H1 (cell line): ENCODE measurements at regions not wholly inside any gene's neighbourhood (a gene's known extent, or its start where the extent isn't known, plus 50 kb on each side); places are given as distances from the start of the nearest gene placed in this dataset.

Experiments
- CTCF ChIA-PET: fragments of 300-600 bp; sonication (Branson Sonifier 250); formaldehyde crosslinking; loops from one replicate; lab custom pipeline; 2021; ENCODE audit not compliant: partially characterized antibody; lab: Charles Lee
- POLR2A ChIA-PET: fragments of 300-600 bp; sonication (Branson Sonifier 250); formaldehyde crosslinking; loops from one replicate; lab custom pipeline; 2021; ENCODE audit warnings: inconsistent platforms; ENCODE audit not compliant: partially characterized antibody; lab: Charles Lee
- DNase-seq, 2 experiments: peaks; one replicate each; pipeline versions ENCODE4 v3.0.0 to v3.0.0-alpha.2; 2010 to 2022; ENCODE audit warnings: low spot score in 2 of 2, low read depth in 1 of 2, mixed read lengths in 1 of 2
- FAIRE-seq: peaks from 2 replicates; lab custom pipeline; 2011; peaks lifted over from hg19 to GRCh38; lab: Jason Lieb, UNC
- H2AFZ ChIP-seq: 2 replicates; pipeline ENCODE4 v1.8.1; 2012; ENCODE audit warnings: low read length, inconsistent platforms
- H2AK5ac ChIP-seq: 2 replicates; pipeline ENCODE4 v1.6.1; 2013; ENCODE audit warnings: low read depth, low read length
- H2BK120ac ChIP-seq: replicated peaks from 2 replicates; pipeline ENCODE3; 2013; ENCODE audit warnings: low read depth, low read length, inconsistent platforms
- H2BK12ac ChIP-seq: 2 replicates; pipeline ENCODE4 v1.6.1; 2013; ENCODE audit warnings: low read depth, low read length
- H2BK15ac ChIP-seq: 2 replicates; pipeline ENCODE4 v1.6.1; 2013; ENCODE audit warnings: low read length
- H2BK20ac ChIP-seq: 2 replicates; pipeline ENCODE4 v1.6.1; 2013; ENCODE audit warnings: low read length
- H2BK5ac ChIP-seq: 2 replicates; pipeline ENCODE4 v1.6.1; 2013; ENCODE audit warnings: low read depth, low read length
- H3K14ac ChIP-seq: 2 replicates; pipeline ENCODE4 v1.6.1; 2013; ENCODE audit warnings: inconsistent platforms; ENCODE audit not compliant: insufficient read length
- H3K18ac ChIP-seq: 2 replicates; pipeline ENCODE4 v1.6.1; 2013; ENCODE audit warnings: low read length; ENCODE audit errors: extremely low read depth
- H3K23ac ChIP-seq: 2 replicates; pipeline ENCODE4 v1.6.1; 2013; ENCODE audit warnings: inconsistent platforms; ENCODE audit not compliant: insufficient read length
- H3K23me2 ChIP-seq: 2 replicates; pipeline ENCODE4 v1.6.1; 2013; ENCODE audit warnings: low read depth, low read length
- H3K27ac ChIP-seq: 2 replicates; pipeline ENCODE4 v1.6.1; 2011; ENCODE audit warnings: low read depth, low read length, inconsistent platforms
- H3K27me3 ChIP-seq, 4 experiments: replicated peaks in 1 of 4; 1 replicate in 1 of 4; 2 replicates in 3 of 4; pipeline versions ENCODE4 v1.6.1 to v1.8.1; 2011 to 2013; ENCODE audit warnings: low read length in 3 of 4, mild to moderate bottlenecking in 3 of 4, inconsistent platforms in 2 of 4, mixed read lengths in 2 of 4, moderate library complexity in 1 of 4; ENCODE audit not compliant: control insufficient read depth in 3 of 4, insufficient read depth in 3 of 4; ENCODE audit errors: extremely low read depth in 1 of 4
- H3K36me3 ChIP-seq, 4 experiments: 2 replicates each; pipeline versions ENCODE4 v1.6.1 to v1.8.1; 2011 to 2013; ENCODE audit warnings: mild to moderate bottlenecking in 4 of 4, low read length in 3 of 4, moderate library complexity in 2 of 4, control low read depth in 1 of 4, inconsistent platforms in 1 of 4; ENCODE audit not compliant: insufficient read depth in 4 of 4, control insufficient read depth in 2 of 4
- H3K4ac ChIP-seq: replicated peaks from 2 replicates; pipeline ENCODE3; 2013; ENCODE audit warnings: low read length, low read depth, mixed read lengths, inconsistent platforms; ENCODE audit not compliant: insufficient read length
- H3K4me1 ChIP-seq, 4 experiments: replicated peaks in 1 of 4; 1 replicate in 1 of 4; 2 replicates in 3 of 4; pipeline versions ENCODE4 v1.6.1 to v1.8.1; 2011 to 2013; ENCODE audit warnings: low read length in 3 of 4, inconsistent platforms in 2 of 4, mixed read lengths in 1 of 4; ENCODE audit not compliant: insufficient read depth in 4 of 4, control insufficient read depth in 3 of 4
- H3K4me2 ChIP-seq, 2 experiments: 2 replicates each; pipeline versions ENCODE4 v1.6.1 to v1.8.1; 2011 to 2013; ENCODE audit warnings: low read depth in 2 of 2, low read length in 2 of 2, control low read depth in 1 of 2, inconsistent platforms in 1 of 2, mild to moderate bottlenecking in 1 of 2; ENCODE audit not compliant: insufficient read depth in 1 of 2
- H3K4me3 ChIP-seq, 4 experiments: fragments of 200-600, 300-600 bp in 1 of 4; sonication (generic), shearing (Covaris generic), sonication (Bioruptor Twin) in 1 of 4; 2 replicates each; pipeline versions ENCODE4 v1.5.1 to v1.8.1; 2011 to 2016; ENCODE audit warnings: low read length in 4 of 4, low read depth in 3 of 4, control low read depth in 2 of 4, inconsistent platforms in 2 of 4, mild to moderate bottlenecking in 2 of 4, mixed read lengths in 1 of 4, moderate library complexity in 1 of 4; ENCODE audit not compliant: insufficient read depth in 2 of 4; ENCODE audit errors: extremely low read depth in 1 of 4
- H3K56ac ChIP-seq: replicated peaks from 2 replicates; pipeline ENCODE3; 2013; ENCODE audit warnings: low read depth, mild to moderate bottlenecking, mixed read lengths, low read length, inconsistent platforms; ENCODE audit not compliant: insufficient read length
- H3K79me1 ChIP-seq: 2 replicates; pipeline ENCODE4 v1.6.1; 2013; ENCODE audit warnings: low read depth, low read length, control low read depth
- H3K79me2 ChIP-seq, 2 experiments: 2 replicates each; pipeline versions ENCODE4 v1.6.1 to v1.8.1; 2012 to 2013; ENCODE audit warnings: low read length in 2 of 2, mild to moderate bottlenecking in 2 of 2, inconsistent platforms in 1 of 2; ENCODE audit not compliant: insufficient read depth in 2 of 2, control insufficient read depth in 1 of 2
- H3K9ac ChIP-seq, 4 experiments: replicated peaks in 1 of 4; 1 replicate in 1 of 4; 2 replicates in 3 of 4; pipeline versions ENCODE4 v1.6.1 to v1.8.1; 2011 to 2013; ENCODE audit warnings: low read depth in 3 of 4, low read length in 3 of 4, control low read depth in 2 of 4, mild to moderate bottlenecking in 2 of 4, moderate library complexity in 2 of 4, inconsistent platforms in 1 of 4; ENCODE audit errors: extremely low read depth in 1 of 4
- H3K9me3 ChIP-seq, 2 experiments: 2 replicates each; pipeline versions ENCODE4 v1.6.1 to v1.8.1; 2012 to 2013; ENCODE audit warnings: mild to moderate bottlenecking in 2 of 2, moderate library complexity in 2 of 2, control low read depth in 1 of 2, inconsistent platforms in 1 of 2, low read depth in 1 of 2, low read length in 1 of 2, mixed read lengths in 1 of 2; ENCODE audit not compliant: insufficient read depth in 2 of 2
- H4K20me1 ChIP-seq, 2 experiments: replicated peaks in 1 of 2; 2 replicates each; pipeline versions ENCODE3 to v1.8.1; 2011 to 2013; ENCODE audit warnings: inconsistent platforms in 2 of 2, low read length in 2 of 2, mild to moderate bottlenecking in 1 of 2; ENCODE audit not compliant: insufficient read depth in 2 of 2, control insufficient read depth in 1 of 2
- H4K5ac ChIP-seq: 2 replicates; pipeline ENCODE4 v1.6.1; 2013; ENCODE audit warnings: low read length, low read depth, mixed read lengths, inconsistent platforms; ENCODE audit not compliant: insufficient read length
- H4K8ac ChIP-seq: 2 replicates; pipeline ENCODE4 v1.8.0; 2013; ENCODE audit warnings: mild to moderate bottlenecking, moderate library complexity, low read length, inconsistent platforms; ENCODE audit not compliant: insufficient read depth; ENCODE audit errors: extremely low read depth
- H4K91ac ChIP-seq: replicated peaks from 2 replicates; pipeline ENCODE3; 2013; ENCODE audit warnings: low read length, mixed read lengths, inconsistent platforms; ENCODE audit not compliant: insufficient read length
- BRCA1 ChIP-seq: IDR thresholded peaks from 2 replicates; pipeline ENCODE4 v1.6.1; 2012; ENCODE audit warnings: low read depth, low read length, improper control_type of control experiment
- CEBPB ChIP-seq: IDR thresholded peaks from 2 replicates; pipeline ENCODE4 v1.6.1; 2012; ENCODE audit warnings: low read depth, low read length
- CTBP2 ChIP-seq: IDR thresholded peaks from 2 replicates; pipeline ENCODE4 v1.7.0; 2011; ENCODE audit warnings: borderline replicate concordance, mild to moderate bottlenecking, moderate library complexity, mixed read lengths, low read length; ENCODE audit not compliant: insufficient read depth, insufficient read length
- EGR1 ChIP-seq: IDR thresholded peaks from 2 replicates; pipeline ENCODE4 v1.6.1; 2011; ENCODE audit warnings: low read depth, low read length, borderline replicate concordance
- JUN ChIP-seq: IDR thresholded peaks from 2 replicates; pipeline ENCODE4 v1.6.1; 2011; ENCODE audit warnings: low read depth, mild to moderate bottlenecking, improper control_type of control experiment, low read length
- NANOG ChIP-seq: IDR thresholded peaks from 2 replicates; pipeline ENCODE4 v1.6.1; 2011; ENCODE audit warnings: low read length, low read depth, mild to moderate bottlenecking, inconsistent platforms; ENCODE audit not compliant: insufficient read depth, poor library complexity, severe bottlenecking
- POLR2A ChIP-seq, 2 experiments: IDR thresholded peaks; 1 replicate in 1 of 2; 2 replicates in 1 of 2; pipeline ENCODE4 v1.6.1; 2011; ENCODE audit warnings: low read depth in 2 of 2, low read length in 2 of 2, mild to moderate bottlenecking in 2 of 2; ENCODE audit errors: control extremely low read depth in 1 of 2
- SP2 ChIP-seq: IDR thresholded peaks from 2 replicates; pipeline ENCODE4 v1.6.1; 2012; ENCODE audit warnings: mild to moderate bottlenecking, low read length, inconsistent platforms
- SUZ12 ChIP-seq: fragments of 200-600 bp; sonication (generic); IDR thresholded peaks from 2 replicates; pipeline ENCODE4 v1.6.1; 2012; ENCODE audit warnings: mild to moderate bottlenecking, inconsistent platforms, low read length, moderate library complexity, mixed read lengths
- TCF12 ChIP-seq: IDR thresholded peaks from 2 replicates; pipeline ENCODE4 v1.6.1; 2011; ENCODE audit warnings: low read depth, mild to moderate bottlenecking, low read length
- TEAD4 ChIP-seq: IDR thresholded peaks from 2 replicates; pipeline ENCODE4 v1.6.1; 2012; ENCODE audit warnings: low read depth, low read length, inconsistent platforms, mixed read lengths
- WGBS, 2 experiments: shearing (Covaris generic) in 1 of 2; methylation state at CpG; one replicate each; pipeline versions ENCODE4 v1.1.6 to v1.1.7; 2013 to 2015; ENCODE audit warnings: low lambda C conversion rate in 2 of 2, mixed read lengths in 2 of 2, inconsistent platforms in 1 of 2, low coverage in 1 of 2, missing lambda C conversion rate in 1 of 2; ENCODE audit not compliant: insufficient replicate concordance in 2 of 2, insufficient coverage in 1 of 2, insufficient read length in 1 of 2; ENCODE audit errors: extremely low coverage in 1 of 2, missing lambda C conversion rate in 1 of 2; 5-methylcytosine and 5-hydroxymethylcytosine counted together

DNA sequence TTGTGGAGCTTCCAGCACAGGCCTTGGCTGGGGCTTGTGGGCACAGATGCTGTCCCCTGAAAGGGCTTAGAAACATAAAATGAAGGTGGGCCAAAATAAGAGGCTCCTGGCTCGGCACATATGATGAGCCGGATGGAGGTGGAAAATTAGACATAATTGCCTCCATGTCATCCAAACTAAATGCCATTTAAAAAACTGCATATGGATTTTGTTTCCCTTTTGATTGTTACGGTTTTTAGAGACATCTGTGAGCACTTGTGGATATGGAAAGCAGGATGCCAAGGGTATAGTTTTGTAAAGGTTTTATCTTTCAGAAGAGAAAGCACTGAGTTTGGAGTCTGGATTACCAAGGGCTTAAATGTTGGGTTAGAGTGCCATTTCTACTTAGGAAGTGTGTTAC lies 498.3 kb downstream of the RIT2 start:
- Histone ChIP-seq H3K9ac (no peak overlapping the region), H2BK15ac (no peak overlapping the region), H3K4me2 (no peak overlapping the region), H3K4ac (no peak overlapping the region), H4K91ac (no peak overlapping the region), H2BK5ac (no peak overlapping the region), H3K27ac (no peak overlapping the region), H2AK5ac (no peak overlapping the region), H3K18ac (no peak overlapping the region), H3K56ac (no peak overlapping the region), H3K14ac (no peak overlapping the region), H2AFZ (no peak overlapping the region), H3K79me2 (no peaks in the 10 kb centered on the region), H3K27me3 (peaks cover 0 to 1% (median 0%) of the 10 kb centered on the region in 4 experiments; a peak in 1 of 7 replicates), H3K4me3 (no peak overlapping the region), H3K36me3 (no peaks in the 10 kb centered on the region), H2BK12ac (no peak overlapping the region), H4K8ac (no peak overlapping the region), H4K20me1 (no peaks in the 10 kb centered on the region), H3K23me2 (no peaks in the 10 kb centered on the region), H2BK120ac (no peak overlapping the region), H3K4me1 (no peaks in the 10 kb centered on the region), H2BK20ac (no peak overlapping the region), H4K5ac (no peak overlapping the region), H3K23ac (no peak overlapping the region), H3K79me1 (no peaks in the 10 kb centered on the region), H3K9me3 (no peaks in the 10 kb centered on the region)
- TF ChIP-seq NANOG, result no peak
- no peak for TF ChIP-seq EGR1
- no peak for TF ChIP-seq BRCA1
- no peak for TF ChIP-seq POLR2A (IDR thresholded peaks at IDR 0.05; ENCODE audit: control extremely low read depth in 1 of 2, low read depth in 2 of 2, low read length in 2 of 2)
- no peak for TF ChIP-seq SUZ12
- no peak for TF ChIP-seq CEBPB
- no peak for TF ChIP-seq TCF12
- no peak for TF ChIP-seq TEAD4
- TF ChIP-seq CTBP2, result no peak
- TF ChIP-seq SP2, result no peak
- no peak for TF ChIP-seq JUN
- no peak for DNase-seq
- FAIRE-seq, result no peak
- ChIA-PET POLR2A (no interaction called here), CTCF (interaction anchor here (1.4 kb wide), 1 partner anchor 21 kb away, joined by 3 read pairs; no protein-coding TSS in a partner anchor)
- 98% methylated on average over 3 of the region's 3 CpGs; no CpG with 5 or more reads in 1 of the 2 experiments for WGBS, 2 experiments
